OCI-LY7 (cell line): ENCODE measurements at regions not wholly inside any gene's neighbourhood (a gene's known extent, or its start where the extent isn't known, plus 50 kb on each side); places are given as distances from the start of the nearest gene placed in this dataset.

Experiments
- BruUV-seq: library from RNA; stranded (reverse); fragments of 400-500 nt; replicated peaks from 2 replicates; lab custom pipeline; 2021; lab: Mats Ljungman, UMichigan
- CTCF ChIA-PET: fragments of 300-600 bp; sonication (Branson Sonifier 250); formaldehyde crosslinking; loops from one replicate; lab custom pipeline; 2022; ENCODE audit warnings: antibody characterized with exemption; ENCODE audit not compliant: unreplicated experiment; lab: Charles Lee
- POLR2A ChIA-PET: fragments of 300-600 bp; sonication (Branson Sonifier 250); formaldehyde crosslinking; loops from one replicate; lab custom pipeline; 2022; ENCODE audit warnings: antibody characterized with exemption; lab: Charles Lee
- DNase-seq: peaks from one replicate; pipeline ENCODE4 v3.0.0-alpha.2; 2015; ENCODE audit warnings: low spot score
- H2AFZ ChIP-seq: fragments of 200-600 bp; sonication (generic), shearing (Covaris generic); 2 replicates; pipeline ENCODE4 v1.6.1; 2014; ENCODE audit warnings: mild to moderate bottlenecking, antibody characterized with exemption, low read length, moderate library complexity
- H3K27ac ChIP-seq: fragments of 200-600 bp; sonication (generic); 2 replicates; pipeline ENCODE4 v1.5.1; 2014; ENCODE audit warnings: mixed run types, low read depth, mild to moderate bottlenecking, moderate library complexity, low read length, inconsistent platforms; ENCODE audit not compliant: poor library complexity, severe bottlenecking
- H3K36me3 ChIP-seq: fragments of 200-600 bp; sonication (generic); 2 replicates; pipeline ENCODE4 v1.6.1; 2014; ENCODE audit warnings: mild to moderate bottlenecking, antibody characterized with exemption, low read length, moderate library complexity, mixed read lengths; ENCODE audit not compliant: insufficient read depth
- H3K4me1 ChIP-seq: fragments of 200-600 bp; sonication (generic); 2 replicates; pipeline ENCODE4 v1.5.1; 2014; ENCODE audit warnings: mild to moderate bottlenecking, low read length; ENCODE audit not compliant: insufficient read depth, poor library complexity, severe bottlenecking
- H3K4me2 ChIP-seq: fragments of 200-600 bp; sonication (generic); 2 replicates; pipeline ENCODE4 v1.6.1; 2014; ENCODE audit warnings: mild to moderate bottlenecking, low read length
- H3K4me3 ChIP-seq: fragments of 200-600 bp; sonication (generic); 2 replicates; pipeline ENCODE4 v1.5.1; 2014; ENCODE audit warnings: mild to moderate bottlenecking, low read depth, low read length; ENCODE audit not compliant: poor library complexity, severe bottlenecking
- H3K79me2 ChIP-seq: fragments of 200-600 bp; sonication (generic); 2 replicates; pipeline ENCODE4 v1.6.1; 2016; ENCODE audit warnings: low read depth, mild to moderate bottlenecking, low read length, moderate library complexity, mixed read lengths; ENCODE audit not compliant: insufficient read depth
- H3K9me2 ChIP-seq: fragments of 200-600 bp; sonication (generic); 2 replicates; pipeline ENCODE4 v1.6.1; 2016; ENCODE audit warnings: mild to moderate bottlenecking, low read length, mixed read lengths; ENCODE audit not compliant: insufficient read depth
- H3K9me3 ChIP-seq: fragments of 200-600 bp; sonication (generic); 2 replicates; pipeline ENCODE4 v1.6.1; 2014; ENCODE audit warnings: mild to moderate bottlenecking, mixed run types, low read length, mixed read lengths
- H4K20me1 ChIP-seq: fragments of 200-600 bp; sonication (generic); 2 replicates; pipeline ENCODE4 v1.6.1; 2014; ENCODE audit warnings: mild to moderate bottlenecking, antibody characterized with exemption, low read length, moderate library complexity, mixed read lengths; ENCODE audit not compliant: insufficient read depth
- CTCF ChIP-seq: fragments of 200-600 bp; sonication (generic); conservative IDR thresholded peaks from 2 replicates; pipeline ENCODE4 v1.5.1; 2014; ENCODE audit warnings: mild to moderate bottlenecking, antibody characterized with exemption, low read length, moderate library complexity, mixed read lengths
- EZH2phosphoT487 ChIP-seq: fragments of 200-600 bp; sonication (generic); IDR thresholded peaks from 2 replicates; pipeline ENCODE4 v1.6.1; 2018; ENCODE audit warnings: low read depth, borderline replicate concordance, mild to moderate bottlenecking, mixed run types, antibody characterized with exemption, low read length, moderate library complexity, mixed read lengths
- intact Hi-C: fragments of 100-400 bp; cut with micrococcal nuclease; formaldehyde crosslinking; loops from one replicate; pipeline ENCODE4 v1.10.0; 2022; ENCODE audit not compliant: unreplicated experiment

DNA sequence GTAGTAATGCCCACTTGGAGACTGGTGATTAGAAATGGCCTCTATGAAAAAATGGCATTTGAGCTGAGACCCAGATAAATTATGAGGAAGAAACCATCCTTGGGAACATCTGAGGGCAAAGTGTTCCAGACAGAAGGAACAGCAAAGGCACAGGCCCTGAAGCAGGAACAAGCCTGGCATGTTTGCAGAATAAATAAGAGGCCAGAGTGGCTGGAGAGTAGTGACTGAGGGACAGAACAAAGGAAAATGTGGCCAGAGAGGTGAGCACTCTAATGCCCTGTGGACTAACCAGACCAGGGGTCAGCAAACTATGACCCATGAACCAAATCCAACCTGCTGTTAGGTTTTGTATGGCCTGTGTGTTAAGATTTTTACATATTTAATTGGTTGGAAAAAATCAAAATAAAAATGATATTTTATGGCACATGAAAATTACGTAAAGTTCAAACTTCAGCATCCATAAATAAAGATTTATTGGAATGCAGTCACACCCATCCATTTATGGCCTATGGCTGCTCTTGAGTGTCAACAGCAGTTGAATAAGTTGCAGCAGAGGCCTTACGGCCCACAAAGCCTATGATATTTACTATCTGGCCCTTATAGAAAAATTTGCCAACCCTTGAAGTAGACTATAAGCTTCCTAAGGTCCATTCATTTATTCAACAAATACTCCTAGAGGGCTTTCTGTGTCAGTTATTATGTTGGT, 210.0 kb upstream of the TOX3 start:
- POLR2A ChIA-PET: no interaction called here
- no peak overlapping the region for H3K27ac ChIP-seq
- CTCF ChIA-PET: no interaction called here
- no peaks in the 10 kb centered on the region for H3K36me3 ChIP-seq
- TF ChIP-seq EZH2phosphoT487: no peak
- TF ChIP-seq CTCF: no peak
- no peaks in the 10 kb centered on the region for H3K79me2 ChIP-seq
- intact Hi-C loops: no loop called here
- no peaks in the 10 kb centered on the region for H3K9me3 ChIP-seq
- no TSS peak for BruUV-seq
- no peak for DNase-seq
- no peaks in the 10 kb centered on the region for H3K9me2 ChIP-seq
- no peaks in the 10 kb centered on the region for H3K4me1 ChIP-seq
- no peak overlapping the region for H3K4me3 ChIP-seq
- H3K4me2 ChIP-seq: no peak overlapping the region
- no peaks in the 10 kb centered on the region for H4K20me1 ChIP-seq
- no peak overlapping the region for H2AFZ ChIP-seq

DNA sequence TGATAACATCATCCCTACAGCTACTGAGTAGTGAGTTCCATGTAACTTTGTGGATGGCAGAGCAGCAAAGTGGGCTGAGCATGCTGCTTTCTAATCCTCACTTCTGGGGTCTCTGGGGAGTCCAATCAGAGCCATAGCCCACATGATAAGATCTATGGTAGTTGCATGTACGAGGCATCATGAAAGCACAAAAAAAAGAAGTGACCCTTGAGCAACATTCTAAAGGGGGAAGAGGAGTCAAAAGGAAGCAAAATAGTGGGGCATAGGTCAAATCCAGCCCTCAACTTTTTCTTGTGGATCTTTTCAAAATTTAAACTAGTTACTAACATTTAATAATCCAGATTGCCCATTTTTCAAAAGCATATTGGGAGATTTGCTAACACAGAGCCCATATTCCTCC, 208.5 kb upstream of the TOX3 start:
- intact Hi-C loops: no loop called here
- ChIA-PET CTCF (no interaction called here), POLR2A (interaction anchor here (0.6 kb wide), 1 partner anchor 103 kb away, joined by 3 read pairs; no protein-coding TSS in a partner anchor)
- H4K20me1 ChIP-seq: no peaks in the 10 kb centered on the region
- H3K9me2 ChIP-seq: no peaks in the 10 kb centered on the region
- DNase-seq: no peak
- BruUV-seq: no TSS peak
- no peak overlapping the region for H3K4me3 ChIP-seq
- no peak overlapping the region for H3K4me2 ChIP-seq
- no peak overlapping the region for H2AFZ ChIP-seq
- no peaks in the 10 kb centered on the region for H3K79me2 ChIP-seq
- no peaks in the 10 kb centered on the region for H3K36me3 ChIP-seq
- H3K9me3 ChIP-seq: no peaks in the 10 kb centered on the region
- no peak for TF ChIP-seq EZH2phosphoT487
- no peak for TF ChIP-seq CTCF
- H3K4me1 ChIP-seq: no peaks in the 10 kb centered on the region
- no peak overlapping the region for H3K27ac ChIP-seq

- Histone ChIP-seq H3K36me3 (no peaks in the 10 kb centered on the region), H3K9me3 (no peaks in the 10 kb centered on the region), H3K4me2 (no peak overlapping the region), H3K79me2 (no peaks in the 10 kb centered on the region), H3K9me2 (no peaks in the 10 kb centered on the region), H3K4me3 (no peak overlapping the region), H4K20me1 (no peaks in the 10 kb centered on the region), H3K4me1 (no peaks in the 10 kb centered on the region), H2AFZ (no peak overlapping the region), H3K27ac (no peak overlapping the region)
- ChIA-PET POLR2A (interaction anchor here (0.5 to 0.7 kb wide), 2 partner anchors 37 to 611 kb away, joined by 3 read pairs; no protein-coding TSS in a partner anchor), CTCF (no interaction called here)
- no peak for TF ChIP-seq EZH2phosphoT487
- no peak for TF ChIP-seq CTCF
- intact Hi-C loops: no loop called here
- BruUV-seq: no TSS peak
- DNase-seq: no peak
Measured at GRCh38 chr16:52751035-52751434, 204.1 kb upstream of the TOX3 start.
